RWPE2 (cell line): ENCODE measurements at regions not wholly inside any gene's neighbourhood (a gene's known extent, or its start where the extent isn't known, plus 50 kb on each side); places are given as distances from the start of the nearest gene placed in this dataset.

Experiments used
- ATAC-seq: fragments of 200-7000 bp; cut with Tn5 transposase; 3 replicates; pipeline ENCODE4 v1.9.1; 2021; ENCODE audit warnings: low read depth
- DNase-seq: peaks from one replicate; pipeline ENCODE4 v3.0.0-alpha.2; 2020; ENCODE audit warnings: low spot score
- H3K27ac ChIP-seq: fragments of 450-650 bp; 2 replicates; pipeline ENCODE4 v1.5.1; 2017; ENCODE audit warnings: mild to moderate bottlenecking; ENCODE audit not compliant: poor library complexity, severe bottlenecking
- H3K27me3 ChIP-seq: fragments of 250-450 bp; sonication (Bioruptor Pico); 2 replicates; pipeline ENCODE4 v1.5.1; 2021; ENCODE audit warnings: mild to moderate bottlenecking, moderate library complexity; ENCODE audit not compliant: insufficient read depth, poor library complexity, severe bottlenecking
- H3K36me3 ChIP-seq: fragments of 250-450 bp; sonication (Bioruptor Pico); 2 replicates; pipeline ENCODE4 v1.5.1; 2020; ENCODE audit warnings: low read depth, mild to moderate bottlenecking, moderate library complexity
- H3K4me1 ChIP-seq: fragments of 250-450 bp; sonication (Bioruptor Pico); 2 replicates; pipeline ENCODE4 v1.5.1; 2021; ENCODE audit warnings: mild to moderate bottlenecking, moderate library complexity; ENCODE audit not compliant: insufficient read depth, poor library complexity, severe bottlenecking
- H3K4me3 ChIP-seq: fragments of 250-450 bp; sonication (Bioruptor Pico); 2 replicates; pipeline ENCODE4 v1.5.1; 2021; ENCODE audit warnings: mild to moderate bottlenecking, moderate library complexity; ENCODE audit not compliant: severe bottlenecking
- H3K9me3 ChIP-seq: fragments of 250-450 bp; sonication (Bioruptor Pico); 2 replicates; pipeline ENCODE4 v1.5.1; 2021; ENCODE audit warnings: mild to moderate bottlenecking, moderate library complexity; ENCODE audit not compliant: severe bottlenecking
- CTCF ChIP-seq: fragments of 450-650 bp; IDR thresholded peaks from one replicate; pipeline ENCODE4 v1.5.1; 2017; ENCODE audit warnings: mild to moderate bottlenecking, moderate library complexity; ENCODE audit not compliant: poor library complexity, severe bottlenecking

- H3K27me3 ChIP-seq: no peaks in the 10 kb centered on the region
- no peaks in the 10 kb centered on the region for H3K36me3 ChIP-seq
- DNase-seq (no peak), ATAC-seq (no peak)
- no peaks in the 10 kb centered on the region for H3K9me3 ChIP-seq
- H3K27ac ChIP-seq: no peak overlapping the region
- no peak for TF ChIP-seq CTCF
- no peak overlapping the region for H3K4me3 ChIP-seq
- H3K4me1 ChIP-seq: no peaks in the 10 kb centered on the region
Measured at GRCh38 chr9:3682186-3682585, 156.4 kb upstream of the RFX3 start.

GRCh38 chr9:3677541-3677940, 151.7 kb upstream of the RFX3 start:
- no peaks in the 10 kb centered on the region for H3K36me3 ChIP-seq
- H3K27ac ChIP-seq: no peak overlapping the region

GRCh38 chr9:3676766-3677165, 151.0 kb upstream of the RFX3 start:
- no peaks in the 10 kb centered on the region for H3K4me1 ChIP-seq
- no peaks in the 10 kb centered on the region for H3K27me3 ChIP-seq
- no peak overlapping the region for H3K27ac ChIP-seq
- H3K36me3 ChIP-seq: no peaks in the 10 kb centered on the region
- ATAC-seq (no peak), DNase-seq (no peak)
- H3K9me3 ChIP-seq: no peaks in the 10 kb centered on the region
- no peak for TF ChIP-seq CTCF
- H3K4me3 ChIP-seq: no peak overlapping the region

More at GRCh38 chr9:3677541-3677940, 151.7 kb upstream of the RFX3 start:
- H3K9me3 ChIP-seq: no peaks in the 10 kb centered on the region
- no peak overlapping the region for H3K4me3 ChIP-seq
- no peaks in the 10 kb centered on the region for H3K27me3 ChIP-seq
- no peak for ATAC-seq
- TF ChIP-seq CTCF: no peak
- DNase-seq: no peak
- H3K4me1 ChIP-seq: no peaks in the 10 kb centered on the region

GRCh38 chr9:3675946-3676345, 150.1 kb upstream of the RFX3 start:
- Histone ChIP-seq H3K4me3 (no peak overlapping the region), H3K27ac (no peak overlapping the region), H3K36me3 (no peaks in the 10 kb centered on the region), H3K27me3 (no peaks in the 10 kb centered on the region), H3K4me1 (no peaks in the 10 kb centered on the region), H3K9me3 (no peaks in the 10 kb centered on the region)
- no peak for DNase-seq
- ATAC-seq: no peak
- TF ChIP-seq CTCF: no peak

GRCh38 chr9:3674561-3674960, 148.8 kb upstream of the RFX3 start:
- no peak for TF ChIP-seq CTCF
- DNase-seq: no peak
- Histone ChIP-seq H3K27ac (no peak overlapping the region), H3K4me3 (no peak overlapping the region), H3K27me3 (no peaks in the 10 kb centered on the region), H3K4me1 (no peaks in the 10 kb centered on the region), H3K9me3 (no peaks in the 10 kb centered on the region), H3K36me3 (no peaks in the 10 kb centered on the region)
- ATAC-seq: no peak
